KOPT-K1 (cell line): ENCODE measurements at regions not wholly inside any gene's neighbourhood (a gene's known extent, or its start where the extent isn't known, plus 50 kb on each side); places are given as distances from the start of the nearest gene placed in this dataset.

Experiments
- H3K27ac ChIP-seq: fragments of 200-600 bp; sonication (generic); 2 replicates; pipeline ENCODE4 v1.5.1; 2016; ENCODE audit warnings: antibody characterized with exemption, mild to moderate bottlenecking, low read depth, low read length; ENCODE audit not compliant: poor library complexity, severe bottlenecking
- H3K36me3 ChIP-seq: fragments of 200-600 bp; sonication (generic); 2 replicates; pipeline ENCODE4 v1.5.1; 2017; ENCODE audit warnings: antibody characterized with exemption, mild to moderate bottlenecking, low read length, moderate library complexity; ENCODE audit not compliant: insufficient read depth
- H3K9me3 ChIP-seq: fragments of 200-600 bp; sonication (generic); 2 replicates; pipeline ENCODE4 v1.5.1; 2017; ENCODE audit warnings: antibody characterized with exemption, low read length, mild to moderate bottlenecking; ENCODE audit not compliant: insufficient read depth, poor library complexity, severe bottlenecking

DNA sequence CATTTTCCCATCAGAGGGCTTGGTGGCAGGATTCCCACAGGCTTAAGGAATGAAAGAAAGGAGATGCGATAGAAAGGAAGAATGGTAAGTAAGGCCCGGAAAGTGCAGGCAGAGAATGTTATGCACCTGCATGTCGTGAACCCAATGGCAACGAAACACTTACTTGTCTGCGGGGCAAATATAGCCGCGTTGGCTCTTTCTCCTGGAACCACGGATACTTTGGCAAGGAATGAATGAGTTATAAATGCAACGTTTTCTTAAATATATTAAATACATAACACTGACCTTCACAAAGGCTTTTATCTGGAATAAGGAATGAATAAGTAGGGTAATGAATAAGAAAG, 192.1 kb downstream of the KATNAL1 start:
- H3K9me3 ChIP-seq = no peaks in the 10 kb centered on the region
- peak overlapping the region; percentile 60 for H3K27ac ChIP-seq
- H3K36me3 ChIP-seq = no peaks in the 10 kb centered on the region

DNA sequence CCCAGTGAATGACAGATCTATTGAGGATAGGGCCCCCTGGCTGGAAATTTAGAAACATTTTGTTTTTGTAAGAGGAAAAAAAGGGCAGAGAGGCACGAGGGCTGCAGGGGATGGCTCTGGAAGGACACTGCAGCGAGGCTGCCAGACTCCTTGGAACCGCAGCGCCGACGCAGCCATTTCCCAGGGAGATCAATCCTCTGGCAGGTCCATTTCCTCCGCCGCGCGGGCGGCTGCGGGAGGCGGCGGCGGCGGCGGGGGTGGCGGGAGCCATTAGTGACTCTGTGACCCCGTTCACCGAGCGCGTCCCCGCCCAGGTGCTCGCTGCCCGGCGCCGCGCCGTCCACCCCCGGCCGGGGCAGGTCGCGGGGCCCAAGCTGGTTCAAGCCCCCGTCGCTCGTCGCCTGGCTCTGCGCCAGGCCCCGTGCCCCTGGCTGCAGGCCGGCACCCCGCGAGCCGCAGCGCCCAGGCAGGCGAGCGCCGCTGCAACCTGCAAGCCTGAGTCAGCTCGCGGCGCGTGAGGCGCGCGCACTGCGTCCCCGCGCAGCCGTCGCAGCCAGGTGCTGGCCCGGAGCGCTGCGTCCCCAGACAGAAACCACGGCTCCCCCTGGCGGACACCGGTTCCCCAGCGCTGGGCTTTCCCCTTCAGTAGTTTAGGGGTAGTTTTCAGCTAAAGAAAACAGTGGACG, 192.6 kb downstream of the KATNAL1 start:
- H3K9me3 ChIP-seq = no peaks in the 10 kb centered on the region
- H3K27ac ChIP-seq = peak overlapping the region; percentile 60
- H3K36me3 ChIP-seq = no peaks in the 10 kb centered on the region

DNA sequence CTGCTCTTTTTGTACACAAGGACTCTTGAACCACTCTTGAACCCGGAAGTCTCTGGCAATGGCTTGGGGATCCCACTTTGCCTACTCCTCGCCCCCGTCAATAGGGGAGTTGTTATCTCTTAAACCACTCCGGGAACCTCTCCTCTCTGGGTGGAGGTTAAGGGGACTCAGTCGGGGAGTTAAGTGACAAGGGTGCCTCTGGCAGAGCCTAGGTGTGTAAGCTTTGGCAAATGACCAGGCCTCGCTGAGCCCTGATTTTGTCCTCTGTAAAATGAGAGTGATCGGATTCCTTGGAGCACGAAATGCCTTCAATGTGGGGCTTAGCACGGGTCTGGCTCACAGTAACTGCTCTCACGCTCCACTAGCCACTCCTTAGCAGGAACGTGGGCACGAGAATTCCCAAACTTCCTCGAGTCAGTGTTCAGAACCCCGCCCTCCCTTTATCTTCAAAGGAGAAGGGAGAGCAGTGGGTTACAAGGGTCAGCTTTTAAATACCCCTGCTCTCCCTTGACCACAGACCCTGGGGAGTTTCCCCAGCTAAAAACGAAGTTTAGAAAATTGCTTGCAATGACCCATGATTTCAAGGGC, 193.3 kb downstream of the KATNAL1 start:
- H3K27ac ChIP-seq = peak overlapping the region; percentile 60
- no peaks in the 10 kb centered on the region for H3K36me3 ChIP-seq
- H3K9me3 ChIP-seq = no peaks in the 10 kb centered on the region

DNA sequence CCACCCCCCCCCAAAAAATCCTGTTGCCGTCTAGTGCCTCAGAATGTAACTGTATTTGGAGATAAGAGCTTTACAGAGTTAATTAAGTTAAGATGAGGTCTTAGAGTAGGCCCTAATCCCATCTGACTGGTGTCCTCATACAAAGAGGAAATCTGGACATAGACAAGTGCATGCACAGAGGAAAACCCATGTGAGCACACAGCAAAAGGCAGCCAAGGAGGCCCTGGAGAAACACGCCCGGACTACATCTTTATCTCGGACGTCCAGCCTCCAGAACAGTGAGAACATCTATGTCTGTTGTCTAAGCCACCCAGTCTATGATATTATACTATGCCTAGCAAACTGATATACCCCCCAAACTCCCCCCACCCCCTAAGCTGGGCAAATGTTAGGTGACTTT, 193.8 kb downstream of the KATNAL1 start:
- H3K27ac ChIP-seq = no peak overlapping the region
- H3K36me3 ChIP-seq = no peaks in the 10 kb centered on the region

DNA sequence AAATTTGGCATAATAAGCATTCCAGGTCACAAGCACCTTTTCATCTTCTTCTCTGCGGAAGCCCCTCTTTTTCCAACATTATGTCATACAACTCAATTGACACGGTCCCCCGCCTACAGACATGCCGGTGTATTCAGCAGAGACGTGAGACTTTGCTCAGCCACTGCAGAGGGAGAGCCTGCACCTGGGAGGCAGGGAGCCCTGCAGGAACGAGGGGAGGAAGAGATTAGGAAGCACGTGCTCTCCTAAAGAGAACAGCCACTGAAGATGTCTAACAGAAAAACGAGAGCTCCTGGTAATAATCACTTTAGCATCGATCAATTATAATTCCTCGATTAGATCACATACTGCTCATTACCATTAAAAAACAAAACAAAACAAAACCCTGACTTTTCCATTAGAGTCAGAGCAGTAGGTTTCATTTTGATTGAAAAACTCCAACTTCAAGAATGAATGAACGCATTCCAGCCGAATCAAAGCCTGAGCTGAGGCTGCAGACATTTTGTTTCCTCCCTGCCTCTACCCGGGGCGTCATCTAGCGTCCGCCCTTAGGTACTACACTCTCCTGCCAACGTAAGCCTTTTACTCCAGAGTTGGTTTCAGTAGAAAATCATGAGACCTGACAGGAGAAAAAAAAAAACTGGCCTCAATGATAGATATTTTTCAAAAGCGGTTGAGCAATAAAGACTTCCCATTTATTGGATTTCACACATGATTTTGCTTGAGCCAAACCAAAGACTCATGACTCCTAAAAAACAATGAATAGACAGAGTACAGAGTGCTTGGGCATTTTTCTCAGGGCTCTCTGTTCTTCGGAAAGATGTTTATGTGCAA, 194.5 kb downstream of the KATNAL1 start:
- no peaks in the 10 kb centered on the region for H3K9me3 ChIP-seq
- H3K27ac ChIP-seq = no peak overlapping the region
- H3K36me3 ChIP-seq = no peaks in the 10 kb centered on the region

More for the DNA sequence above, 193.8 kb downstream of the KATNAL1 start:
- no peaks in the 10 kb centered on the region for H3K9me3 ChIP-seq

DNA sequence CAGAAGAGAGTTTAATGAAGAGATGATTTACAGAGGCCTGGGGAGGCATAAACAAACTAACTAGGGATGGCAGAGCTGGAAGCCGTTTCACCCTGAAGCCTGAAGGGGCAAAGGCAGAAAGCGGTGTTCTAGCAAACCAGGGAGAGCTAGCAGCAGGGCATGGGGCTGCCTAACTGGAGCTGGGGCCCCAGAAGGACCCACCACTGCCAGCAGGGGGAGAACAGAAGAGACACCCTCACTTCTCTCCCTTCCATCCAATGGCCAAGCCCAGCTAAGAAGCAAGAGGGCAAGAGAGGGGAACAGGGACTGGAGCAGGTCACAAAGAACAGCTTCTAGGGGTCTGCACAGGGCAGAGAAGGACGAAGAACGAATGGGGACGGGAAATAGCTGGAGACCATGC, 195.5 kb downstream of the KATNAL1 start:
- Histone ChIP-seq H3K27ac (no peak overlapping the region), H3K9me3 (no peaks in the 10 kb centered on the region), H3K36me3 (no peaks in the 10 kb centered on the region)

DNA sequence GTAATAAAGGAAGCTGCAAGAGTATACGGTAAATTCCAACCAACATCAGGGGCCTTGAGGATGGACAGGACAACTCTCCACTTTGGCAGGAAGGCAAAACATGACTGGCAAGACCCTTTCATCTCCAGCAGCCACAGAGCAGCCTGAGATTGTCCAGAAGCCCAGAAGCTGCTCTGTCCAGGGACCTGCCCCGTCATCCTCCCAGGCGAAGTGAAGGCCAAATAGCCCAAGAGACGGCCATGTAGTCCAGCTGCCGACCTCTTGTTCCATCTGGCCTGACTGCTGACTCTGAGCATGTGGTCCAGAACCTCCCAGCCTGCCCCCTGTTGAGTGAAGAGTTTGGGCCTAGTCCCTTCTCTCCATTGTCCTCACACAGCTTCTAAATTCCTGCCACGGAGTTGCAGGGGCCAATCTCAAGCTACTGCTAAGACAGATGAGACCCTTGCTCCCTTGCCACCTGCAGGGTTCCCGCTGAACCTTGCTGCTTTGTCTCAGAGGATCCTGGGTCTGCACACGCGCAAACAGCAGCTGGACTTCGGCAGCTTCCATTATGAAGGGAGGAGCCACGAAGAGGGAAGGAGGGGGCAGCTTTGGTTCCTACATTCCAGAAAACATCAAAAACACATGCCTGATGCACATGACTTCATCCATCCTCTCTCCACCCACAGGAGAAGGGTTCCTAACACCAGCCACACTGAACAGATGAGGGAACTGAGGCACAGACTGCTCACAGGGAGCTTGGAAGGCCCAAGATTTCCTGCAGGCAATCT, 196.9 kb downstream of the KATNAL1 start:
- no peak overlapping the region for H3K27ac ChIP-seq
- H3K36me3 ChIP-seq = no peaks in the 10 kb centered on the region
- no peaks in the 10 kb centered on the region for H3K9me3 ChIP-seq

DNA sequence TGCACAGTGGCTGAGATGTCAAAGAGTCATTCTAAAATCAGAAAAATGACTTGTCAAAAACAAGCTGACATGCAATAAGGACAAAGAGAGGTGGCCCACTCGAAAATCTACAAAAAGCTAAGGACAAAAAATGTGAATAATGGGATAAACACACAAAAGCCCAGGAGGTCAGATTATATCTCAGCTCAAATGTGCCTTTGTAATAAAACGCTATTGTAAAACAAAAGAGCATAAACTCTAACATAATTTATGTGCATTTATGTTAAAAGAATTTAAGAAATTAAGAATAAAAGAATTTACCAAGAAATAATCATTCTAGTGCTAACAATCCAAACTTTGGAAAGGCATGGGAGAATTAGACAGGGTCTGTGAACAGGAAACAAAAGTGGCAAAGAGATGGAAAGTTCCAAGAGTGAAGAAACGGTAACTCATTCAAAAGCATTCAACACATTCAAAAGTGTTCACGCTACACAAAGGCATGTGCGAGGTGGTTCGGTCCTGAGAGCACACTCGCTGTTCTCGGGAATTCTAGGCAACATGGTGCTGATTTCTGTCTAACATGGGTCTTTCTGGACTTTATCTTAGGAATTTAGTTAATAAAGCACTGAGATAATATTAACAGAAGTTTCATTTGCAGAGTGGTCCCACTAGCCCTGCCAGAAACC, 197.7 kb downstream of the KATNAL1 start:
- Histone ChIP-seq H3K36me3 (no peaks in the 10 kb centered on the region), H3K27ac (no peak overlapping the region), H3K9me3 (no peaks in the 10 kb centered on the region)

DNA sequence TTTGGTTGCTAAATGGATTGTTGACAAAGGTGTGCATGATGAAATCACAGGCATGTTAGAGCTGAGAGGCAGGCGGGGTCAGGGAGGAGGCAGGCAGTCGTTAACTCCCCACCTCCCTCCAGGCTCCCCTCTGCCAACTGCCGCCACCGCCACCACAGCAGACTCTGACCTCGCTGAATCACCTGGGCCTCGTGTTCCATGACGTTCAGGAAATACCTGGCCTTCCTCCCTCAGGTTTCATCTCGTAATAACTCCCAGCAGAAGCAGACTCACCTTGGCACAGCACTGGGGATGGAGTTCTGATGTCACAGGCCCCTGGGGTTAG, 198.5 kb downstream of the KATNAL1 start:
- Histone ChIP-seq H3K36me3 (no peaks in the 10 kb centered on the region), H3K27ac (no peak overlapping the region), H3K9me3 (no peaks in the 10 kb centered on the region)

DNA sequence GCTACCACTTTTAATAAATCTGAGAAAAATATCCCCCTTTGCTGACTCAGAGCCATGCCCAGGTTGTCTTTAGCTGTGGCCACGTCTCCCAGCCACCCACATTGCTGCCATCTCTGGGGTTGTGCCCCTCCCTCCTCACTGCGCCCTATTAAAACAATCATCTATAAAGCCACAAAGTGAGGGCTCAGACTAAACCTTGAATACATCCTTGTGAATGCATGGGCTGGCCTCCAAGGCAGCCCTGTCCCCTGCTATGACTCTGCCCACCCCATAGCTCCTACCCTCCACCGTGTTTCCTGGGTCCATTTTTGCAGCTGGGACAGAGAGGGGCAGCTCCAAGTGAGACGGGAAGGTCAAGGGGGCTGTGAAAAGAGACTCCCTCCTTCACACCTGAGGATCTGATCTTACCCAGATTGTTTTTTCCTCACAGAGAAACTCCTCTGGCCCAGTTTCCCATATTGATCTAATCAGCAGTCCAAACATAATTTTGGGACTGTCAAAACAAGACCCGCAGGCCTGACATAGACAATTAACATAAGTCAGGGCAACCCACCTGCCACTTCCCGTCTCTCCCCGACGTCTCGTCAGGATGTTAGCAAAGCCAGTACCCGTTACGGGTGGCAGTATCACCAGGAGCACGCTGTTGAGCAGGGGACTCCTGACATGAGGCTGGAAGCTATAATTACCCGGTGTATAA, 199.0 kb downstream of the KATNAL1 start:
- H3K27ac ChIP-seq = no peak overlapping the region
- H3K9me3 ChIP-seq = no peaks in the 10 kb centered on the region

DNA sequence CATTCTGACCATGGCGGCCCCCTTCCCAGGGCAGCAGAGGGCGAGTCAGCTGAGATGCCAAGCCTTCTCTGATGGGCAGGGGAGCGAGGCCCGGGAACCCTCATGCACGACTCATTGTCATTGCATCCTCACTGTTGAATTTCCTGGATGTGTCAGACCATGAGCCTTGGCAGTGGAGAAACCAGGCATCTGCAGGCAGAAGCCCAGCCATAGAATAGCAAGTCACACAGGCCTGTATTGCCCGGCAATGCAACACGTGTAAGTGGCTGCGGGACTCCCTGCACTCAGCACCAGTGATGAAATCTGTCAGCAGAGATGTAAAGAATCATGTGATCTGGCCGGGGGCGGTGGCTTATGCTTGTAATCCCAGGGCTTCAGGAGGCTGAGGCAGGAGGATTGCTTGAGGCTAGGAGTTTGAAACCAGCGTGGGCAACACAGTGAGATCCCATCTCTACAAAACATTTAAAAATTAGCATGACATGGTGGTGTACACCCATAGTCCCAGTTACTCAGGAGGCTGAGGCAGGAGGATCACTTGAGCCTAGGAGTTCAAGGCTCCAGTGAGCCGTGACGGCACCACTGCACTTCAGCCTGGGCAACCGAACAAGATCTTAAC, 199.7 kb downstream of the KATNAL1 start:
- Histone ChIP-seq H3K27ac (no peak overlapping the region), H3K9me3 (no peaks in the 10 kb centered on the region), H3K36me3 (no peaks in the 10 kb centered on the region)

More for the DNA sequence above, 199.0 kb downstream of the KATNAL1 start:
- no peaks in the 10 kb centered on the region for H3K36me3 ChIP-seq

DNA sequence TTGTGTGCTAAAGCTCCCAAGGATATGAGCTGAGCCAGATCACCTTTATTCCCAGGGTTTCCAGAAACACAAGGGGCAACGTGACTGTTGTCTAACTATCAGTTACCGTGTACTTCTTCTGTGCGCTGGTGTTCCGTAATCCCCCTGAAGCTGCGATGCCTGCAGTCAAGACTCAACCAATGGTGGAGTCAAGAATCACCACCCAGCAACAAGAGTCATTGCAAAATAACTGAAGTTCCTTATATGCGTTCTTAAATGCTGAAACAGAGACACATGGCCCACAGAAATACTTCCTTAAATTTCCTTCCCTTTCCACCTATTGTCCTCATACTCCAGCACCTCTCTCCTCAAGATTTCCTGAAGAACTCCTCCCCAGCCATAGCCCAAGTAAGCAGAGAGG, 200.2 kb downstream of the KATNAL1 start:
- H3K27ac ChIP-seq = no peak overlapping the region
- H3K9me3 ChIP-seq = no peaks in the 10 kb centered on the region
- H3K36me3 ChIP-seq = no peaks in the 10 kb centered on the region

DNA sequence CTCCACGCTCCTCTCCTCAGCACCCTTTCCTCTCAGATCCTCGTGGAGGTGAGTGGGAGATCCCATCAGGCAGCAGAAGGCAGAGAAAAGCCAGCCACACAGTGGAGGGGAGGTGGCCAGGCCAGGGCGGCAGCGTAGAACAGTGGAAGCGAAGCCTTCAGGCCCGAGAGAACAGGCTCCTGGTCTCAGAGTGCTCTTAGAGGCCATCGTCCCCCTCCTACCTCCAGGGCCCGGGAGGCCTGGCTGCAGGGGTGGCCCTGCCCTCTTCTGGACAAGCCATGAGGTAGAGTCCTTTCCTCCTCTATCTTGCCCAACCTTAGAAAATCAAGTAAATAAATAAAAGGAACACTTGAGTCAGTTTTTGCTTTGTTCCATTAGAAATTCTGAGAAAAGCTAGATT, 202.0 kb downstream of the KATNAL1 start:
- no peak overlapping the region for H3K27ac ChIP-seq
- H3K9me3 ChIP-seq = no peaks in the 10 kb centered on the region
- no peaks in the 10 kb centered on the region for H3K36me3 ChIP-seq
